Thymus (tissue), 11 donors: ENCODE measurements at regions not wholly inside any gene's neighbourhood (a gene's known extent, or its start where the extent isn't known, plus 50 kb on each side); places are given as distances from the start of the nearest gene placed in this dataset.
"Not testable (repeated sequence)": the region's sequence is repeated elsewhere in the genome, so short reads cannot be mapped to it uniquely, and the experiment has no call there.

Experiments
- DNase-seq, 9 donors: peaks; one replicate each; pipeline ENCODE4 v3.0.0-alpha.2; 2013; ENCODE audit warnings: low spot score in 9 of 9, low read depth in 6 of 9, missing footprints in 1 of 9
- H3K27ac ChIP-seq, 2 donors: one replicate each; pipeline ENCODE4 v1.5.1; 2013; ENCODE audit warnings: control low read depth in 1 of 2, low read depth in 1 of 2, low read length in 1 of 2, mild to moderate bottlenecking in 1 of 2, moderate library complexity in 1 of 2
- H3K27me3 ChIP-seq, 2 donors: one replicate each; pipeline ENCODE4 v1.5.1; 2013; ENCODE audit warnings: low read length in 1 of 2; ENCODE audit not compliant: control insufficient read depth in 2 of 2, insufficient read depth in 1 of 2
- H3K36me3 ChIP-seq, 2 donors: one replicate each; pipeline ENCODE4 v1.5.1; 2013; ENCODE audit warnings: low read length in 1 of 2, mild to moderate bottlenecking in 1 of 2, moderate library complexity in 1 of 2; ENCODE audit not compliant: control insufficient read depth in 2 of 2, insufficient read depth in 2 of 2
- H3K4me1 ChIP-seq, 2 donors: one replicate each; pipeline ENCODE4 v1.5.1; 2013; ENCODE audit warnings: low read length in 2 of 2; ENCODE audit not compliant: control insufficient read depth in 2 of 2, insufficient read depth in 2 of 2
- H3K4me3 ChIP-seq, 2 donors: one replicate each; pipeline ENCODE4 v1.5.1; 2013; ENCODE audit warnings: low read length in 2 of 2, control low read depth in 1 of 2, mild to moderate bottlenecking in 1 of 2
- H3K9me3 ChIP-seq, 2 donors: one replicate each; pipeline ENCODE4 v1.5.1; 2013; ENCODE audit warnings: low read length in 1 of 2, mild to moderate bottlenecking in 1 of 2; ENCODE audit not compliant: control insufficient read depth in 2 of 2, insufficient read depth in 1 of 2
- WGBS: extraction: QIAGEN DNeasy Blood & Tissue Kit; methylation state at CpG from one replicate; pipeline ENCODE4 v1.1.7; 2013; 5-methylcytosine and 5-hydroxymethylcytosine counted together
- donor health status: healthy.

GRCh38 chr4:134700251-134700650, 498.7 kb upstream of the PABPC4L start:
- no peaks in the 10 kb centered on the region for H3K27me3 ChIP-seq
- no peak for DNase-seq
- no peak overlapping the region for H3K4me3 ChIP-seq
- no peak overlapping the region for H3K27ac ChIP-seq
- H3K9me3 ChIP-seq = no peaks in the 10 kb centered on the region
- H3K4me1 ChIP-seq = no peaks in the 10 kb centered on the region
- WGBS = 93% methylated on average over 4 of the region's 4 CpGs
- no peaks in the 10 kb centered on the region for H3K36me3 ChIP-seq

- not testable (repeated sequence) for H3K27ac ChIP-seq, H3K27me3 ChIP-seq, DNase-seq, H3K9me3 ChIP-seq, H3K36me3 ChIP-seq, H3K4me1 ChIP-seq, H3K4me3 ChIP-seq
- WGBS = 93% methylated on average over 4 of the region's 4 CpGs
Observed at GRCh38 chr4:134698831-134699230, 497.2 kb upstream of the PABPC4L start.

GRCh38 chr4:134695433-134695832, 493.8 kb upstream of the PABPC4L start:
- Histone ChIP-seq H3K4me1 (no peaks in the 10 kb centered on the region), H3K27me3 (no peaks in the 10 kb centered on the region)
- 96% methylated on average over 1 of the region's 1 CpG for WGBS

GRCh38 chr4:134691915-134692314, 490.3 kb upstream of the PABPC4L start:
- Histone ChIP-seq H3K4me1 (no peaks in the 10 kb centered on the region), H3K27ac (no peak overlapping the region), H3K9me3 (peaks cover 1 to 7% of the 10 kb centered on the region in 2 donors), H3K4me3 (no peak overlapping the region), H3K36me3 (no peaks in the 10 kb centered on the region), H3K27me3 (no peaks in the 10 kb centered on the region)
- 92% methylated on average over 2 of the region's 2 CpGs for WGBS
- DNase-seq = no peak

More at GRCh38 chr4:134695433-134695832, 493.8 kb upstream of the PABPC4L start:
- Histone ChIP-seq H3K9me3 (no peaks in the 10 kb centered on the region), H3K27ac (no peak overlapping the region), H3K36me3 (no peaks in the 10 kb centered on the region), H3K4me3 (no peak overlapping the region)
- no peak for DNase-seq

- Histone ChIP-seq H3K4me3 (no peak overlapping the region), H3K36me3 (no peaks in the 10 kb centered on the region), H3K9me3 (peaks cover 1 to 7% of the 10 kb centered on the region in 2 donors), H3K27me3 (no peaks in the 10 kb centered on the region), H3K27ac (no peak overlapping the region), H3K4me1 (no peaks in the 10 kb centered on the region)
- no peak for DNase-seq
- 88% methylated on average over 5 of the region's 5 CpGs for WGBS
Observed at GRCh38 chr4:134687646-134688628, 486.3 kb upstream of the PABPC4L start.

GRCh38 chr4:134677209-134677814, 475.7 kb upstream of the PABPC4L start:
- 89% methylated on average over 1 of the region's 1 CpG for WGBS
- no peaks in the 10 kb centered on the region for H3K27me3 ChIP-seq
- no peak overlapping the region for H3K27ac ChIP-seq
- no peak for DNase-seq
- no peak overlapping the region for H3K4me3 ChIP-seq
- H3K4me1 ChIP-seq = no peaks in the 10 kb centered on the region
- H3K36me3 ChIP-seq = no peaks in the 10 kb centered on the region
- H3K9me3 ChIP-seq = no peaks in the 10 kb centered on the region

- no peak for DNase-seq
- no peaks in the 10 kb centered on the region for H3K36me3 ChIP-seq
- WGBS = 92% methylated on average over 2 of the region's 2 CpGs
- H3K4me3 ChIP-seq = no peak overlapping the region
- H3K4me1 ChIP-seq = no peaks in the 10 kb centered on the region
- peaks cover 0 to 14% of the 10 kb centered on the region in 2 donors for H3K9me3 ChIP-seq
- H3K27ac ChIP-seq = no peak overlapping the region
- H3K27me3 ChIP-seq = no peaks in the 10 kb centered on the region
Observed at GRCh38 chr4:134668237-134668636, 466.6 kb upstream of the PABPC4L start.

GRCh38 chr4:134666640-134667039, 465.1 kb upstream of the PABPC4L start:
- DNase-seq = no peak
- peaks cover 0 to 14% of the 10 kb centered on the region in 2 donors for H3K9me3 ChIP-seq
- no peaks in the 10 kb centered on the region for H3K4me1 ChIP-seq
- H3K27me3 ChIP-seq = no peaks in the 10 kb centered on the region
- H3K27ac ChIP-seq = no peak overlapping the region
- WGBS = 95% methylated on average over 4 of the region's 4 CpGs
- no peak overlapping the region for H3K4me3 ChIP-seq
- no peaks in the 10 kb centered on the region for H3K36me3 ChIP-seq

- no peak for DNase-seq
- Histone ChIP-seq H3K4me1 (no peaks in the 10 kb centered on the region), H3K36me3 (no peaks in the 10 kb centered on the region), H3K9me3 (peaks cover 0 to 14% of the 10 kb centered on the region in 2 donors), H3K4me3 (no peak overlapping the region), H3K27ac (no peak overlapping the region), H3K27me3 (no peaks in the 10 kb centered on the region)
- WGBS = 95% methylated on average over 2 of the region's 2 CpGs
Observed at GRCh38 chr4:134665429-134665828, 463.8 kb upstream of the PABPC4L start.
